H1 (cell line): ENCODE measurements at regions not wholly inside any gene's neighbourhood (a gene's known extent, or its start where the extent isn't known, plus 50 kb on each side); places are given as distances from the start of the nearest gene placed in this dataset.

ENCODE experiments used
- CHD2 ChIP-seq: IDR thresholded peaks from 2 replicates; pipeline ENCODE4 v1.6.1; 2012; ENCODE audit warnings: low read length, improper control_type of control experiment
- GABPA ChIP-seq: IDR thresholded peaks from 2 replicates; pipeline ENCODE4 v1.6.1; 2011; ENCODE audit warnings: mild to moderate bottlenecking, low read length, moderate library complexity, borderline replicate concordance; ENCODE audit not compliant: insufficient read depth
- HDAC6 ChIP-seq: IDR thresholded peaks from one replicate; pipeline ENCODE4 v1.7.1; 2012; ENCODE audit warnings: low read depth, mild to moderate bottlenecking, inconsistent platforms, low read length, moderate library complexity
- RAD21 ChIP-seq, 2 experiments: IDR thresholded peaks in 1 of 2; conservative IDR thresholded peaks in 1 of 2; 2 replicates each; pipeline ENCODE4 v1.6.1; 2011; ENCODE audit warnings: low read depth in 2 of 2, low read length in 2 of 2, improper control_type of control experiment in 1 of 2, inconsistent platforms in 1 of 2, mild to moderate bottlenecking in 1 of 2, moderate library complexity in 1 of 2
- TAF7 ChIP-seq: optimal IDR thresholded peaks from 2 replicates; pipeline ENCODE3; 2011; ENCODE audit warnings: low read depth, mild to moderate bottlenecking, inconsistent platforms, low read length, moderate library complexity, borderline replicate concordance
- TBP ChIP-seq: IDR thresholded peaks from 2 replicates; pipeline ENCODE4 v1.6.1; 2011; ENCODE audit warnings: low read depth, low read length, improper control_type of control experiment
- TF ChIP-seq, protein P1 (sequence below): IDR thresholded peaks from 2 replicates; pipeline ENCODE4 v1.6.1; 2011; ENCODE audit warnings: low read length, improper control_type of control experiment
- TF ChIP-seq, protein P2 (sequence below), 3 experiments: IDR thresholded peaks; 1 replicate in 2 of 3; 2 replicates in 1 of 3; pipeline versions ENCODE4 v1.5.1 to v1.6.1; 2011; ENCODE audit warnings: low read length in 3 of 3, mild to moderate bottlenecking in 3 of 3, inconsistent platforms in 2 of 3, low read depth in 1 of 3, moderate library complexity in 1 of 3; ENCODE audit not compliant: insufficient read depth in 1 of 3; ENCODE audit errors: control extremely low read depth in 1 of 3

DNA sequence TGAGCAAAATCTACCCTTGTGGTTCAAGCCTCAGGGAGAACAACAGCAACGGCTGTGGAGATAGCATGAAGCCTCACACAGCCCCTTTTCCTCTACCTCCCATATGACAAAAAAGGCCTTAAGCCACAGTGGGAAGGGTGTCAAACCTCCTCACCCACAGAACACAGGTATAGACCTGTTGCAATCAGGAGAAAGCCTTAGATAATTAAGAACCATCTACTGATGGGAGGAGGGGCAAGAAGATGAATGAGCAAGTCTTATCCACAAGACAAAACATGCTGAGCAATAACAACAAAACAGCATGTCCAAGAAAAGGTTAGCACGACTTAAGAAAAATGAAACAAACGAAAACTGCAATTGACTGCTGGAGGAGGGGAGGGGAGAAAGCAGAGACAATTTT, 272.9 kb upstream of the BCHE start (continued):
- TF ChIP-seq, protein P1, sequence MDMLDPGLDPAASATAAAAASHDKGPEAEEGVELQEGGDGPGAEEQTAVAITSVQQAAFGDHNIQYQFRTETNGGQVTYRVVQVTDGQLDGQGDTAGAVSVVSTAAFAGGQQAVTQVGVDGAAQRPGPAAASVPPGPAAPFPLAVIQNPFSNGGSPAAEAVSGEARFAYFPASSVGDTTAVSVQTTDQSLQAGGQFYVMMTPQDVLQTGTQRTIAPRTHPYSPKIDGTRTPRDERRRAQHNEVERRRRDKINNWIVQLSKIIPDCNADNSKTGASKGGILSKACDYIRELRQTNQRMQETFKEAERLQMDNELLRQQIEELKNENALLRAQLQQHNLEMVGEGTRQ = no peak
- TF ChIP-seq, protein P2, sequence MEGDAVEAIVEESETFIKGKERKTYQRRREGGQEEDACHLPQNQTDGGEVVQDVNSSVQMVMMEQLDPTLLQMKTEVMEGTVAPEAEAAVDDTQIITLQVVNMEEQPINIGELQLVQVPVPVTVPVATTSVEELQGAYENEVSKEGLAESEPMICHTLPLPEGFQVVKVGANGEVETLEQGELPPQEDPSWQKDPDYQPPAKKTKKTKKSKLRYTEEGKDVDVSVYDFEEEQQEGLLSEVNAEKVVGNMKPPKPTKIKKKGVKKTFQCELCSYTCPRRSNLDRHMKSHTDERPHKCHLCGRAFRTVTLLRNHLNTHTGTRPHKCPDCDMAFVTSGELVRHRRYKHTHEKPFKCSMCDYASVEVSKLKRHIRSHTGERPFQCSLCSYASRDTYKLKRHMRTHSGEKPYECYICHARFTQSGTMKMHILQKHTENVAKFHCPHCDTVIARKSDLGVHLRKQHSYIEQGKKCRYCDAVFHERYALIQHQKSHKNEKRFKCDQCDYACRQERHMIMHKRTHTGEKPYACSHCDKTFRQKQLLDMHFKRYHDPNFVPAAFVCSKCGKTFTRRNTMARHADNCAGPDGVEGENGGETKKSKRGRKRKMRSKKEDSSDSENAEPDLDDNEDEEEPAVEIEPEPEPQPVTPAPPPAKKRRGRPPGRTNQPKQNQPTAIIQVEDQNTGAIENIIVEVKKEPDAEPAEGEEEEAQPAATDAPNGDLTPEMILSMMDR (IDR thresholded peaks at IDR 0.05; ENCODE audit: control extremely low read depth in 1 of 3, insufficient read depth in 1 of 3, low read depth in 1 of 3, low read length in 3 of 3) = no peak
- TF ChIP-seq TAF7 = no peak
- no peak for TF ChIP-seq HDAC6
- no peak for TF ChIP-seq CHD2
- TF ChIP-seq GABPA = no peak
- no peak for TF ChIP-seq RAD21 (IDR thresholded peaks at IDR 0.05 in 1 of 2, conservative IDR thresholded peaks at IDR 0.05 in 1 of 2; ENCODE audit: low read depth in 2 of 2, low read length in 2 of 2)
- TF ChIP-seq TBP = no peak
